HL-60/S4 (cell line): ENCODE measurements at regions not wholly inside any gene's neighbourhood (a gene's known extent, or its start where the extent isn't known, plus 50 kb on each side); places are given as distances from the start of the nearest gene placed in this dataset.
"Not testable (repeated sequence)": the region's sequence is repeated elsewhere in the genome, so short reads cannot be mapped to it uniquely, and the experiment has no call there.

Experiments
- in situ Hi-C: fragments of 300-500 bp; cut with MboI; formaldehyde crosslinking; loops from 2 replicates; pipeline ENCODE4 v1.14.3; 2022; ENCODE audit warnings: low sequenced_read_pairs

DNA sequence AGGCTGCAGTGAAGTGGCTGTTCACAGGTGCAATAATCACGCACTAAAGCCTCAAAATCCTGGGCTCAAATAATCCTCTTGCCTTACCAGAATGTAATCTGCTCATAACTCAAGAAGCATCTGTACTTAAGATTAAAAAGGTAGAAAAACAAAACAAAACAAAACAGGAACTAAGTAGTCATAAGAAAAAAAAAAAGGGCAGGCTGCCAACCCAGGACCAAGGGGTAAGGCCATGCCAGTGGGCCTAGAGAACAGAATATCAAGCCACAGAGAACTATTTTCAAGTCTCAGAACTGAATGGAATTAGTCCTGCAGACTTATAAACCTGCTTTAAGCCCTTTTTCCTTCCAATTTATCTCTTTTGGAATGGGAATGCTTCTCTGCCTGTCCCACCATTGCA, 64.8 kb upstream of the TBC1D3K start:
- in situ Hi-C loops: no loop called here

- in situ Hi-C loops: not testable (repeated sequence)
Observed at GRCh38 chr17:37858391-37858790, 65.8 kb upstream of the TBC1D3K start.

GRCh38 chr17:37856245-37856644, 68.0 kb upstream of the TBC1D3K start:
- in situ Hi-C loops: no loop called here

- in situ Hi-C loops: loop anchor here (10.0 to 25.0 kb wide), 2 partner anchors 155 to 212 kb away; partner anchors contain the start of gene DDX52
Observed at GRCh38 chr17:37849617-37849972, 74.6 kb upstream of the TBC1D3K start.

GRCh38 chr17:37848690-37849616, 75.3 kb upstream of the TBC1D3K start:
- in situ Hi-C loops: loop anchor here (10.0 to 25.0 kb wide), 2 partner anchors 154 to 212 kb away; partner anchors contain the start of gene DDX52

- in situ Hi-C loops: loop anchor here (10.0 to 25.0 kb wide), 2 partner anchors 153 to 211 kb away; partner anchors contain the start of gene DDX52
Observed at GRCh38 chr17:37847811-37848331, 76.3 kb upstream of the TBC1D3K start.

GRCh38 chr17:37847102-37847501, 77.1 kb upstream of the TBC1D3K start:
- in situ Hi-C loops: loop anchor here (10.0 to 25.0 kb wide), 2 partner anchors 152 to 210 kb away; partner anchors contain the start of gene DDX52

DNA sequence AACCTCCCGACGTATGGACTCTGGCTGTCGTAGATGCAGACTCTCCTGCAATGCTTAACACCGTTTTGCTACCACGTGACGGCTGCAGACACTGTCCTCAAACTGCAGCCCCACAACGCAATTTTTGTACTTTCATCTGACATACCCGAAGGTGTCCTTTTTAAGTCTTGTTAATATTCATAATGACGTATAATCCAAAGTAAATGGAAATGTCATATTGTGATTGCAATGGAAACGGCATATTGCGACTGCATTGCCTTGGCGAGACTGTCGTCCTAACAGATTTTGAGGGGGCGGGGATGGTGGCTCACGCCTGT, 79.3 kb upstream of the TBC1D3K start:
- in situ Hi-C loops: loop anchor here (10.0 to 25.0 kb wide), 2 partner anchors 150 to 208 kb away; partner anchors contain the start of gene DDX52

GRCh38 chr17:37844158-37844976, 79.8 kb upstream of the TBC1D3K start:
- in situ Hi-C loops: loop anchor here (10.0 to 25.0 kb wide), 2 partner anchors 150 to 207 kb away; partner anchors contain the start of gene DDX52

DNA sequence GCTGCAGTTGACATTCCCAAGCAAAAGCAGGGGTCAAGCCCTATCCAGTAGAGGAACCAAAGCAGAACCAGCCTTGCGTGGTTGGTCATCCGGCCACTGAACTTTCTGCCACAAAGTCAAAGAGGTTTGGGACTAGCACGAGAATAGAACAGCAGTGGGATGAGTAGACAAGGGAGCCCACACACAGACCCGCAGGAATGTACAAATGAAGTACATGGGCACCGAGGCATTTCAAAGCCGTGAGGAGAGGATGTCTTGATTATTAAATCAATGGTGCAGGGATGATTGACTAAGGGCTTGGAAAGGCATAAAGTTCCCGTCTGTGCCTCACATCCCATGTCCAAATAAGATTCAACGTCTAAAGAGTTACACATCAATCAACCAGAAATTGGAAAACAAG, 81.8 kb upstream of the TBC1D3K start:
- in situ Hi-C loops: loop anchor here (10.0 to 25.0 kb wide), 2 partner anchors 148 to 205 kb away; partner anchors contain the start of gene DDX52

DNA sequence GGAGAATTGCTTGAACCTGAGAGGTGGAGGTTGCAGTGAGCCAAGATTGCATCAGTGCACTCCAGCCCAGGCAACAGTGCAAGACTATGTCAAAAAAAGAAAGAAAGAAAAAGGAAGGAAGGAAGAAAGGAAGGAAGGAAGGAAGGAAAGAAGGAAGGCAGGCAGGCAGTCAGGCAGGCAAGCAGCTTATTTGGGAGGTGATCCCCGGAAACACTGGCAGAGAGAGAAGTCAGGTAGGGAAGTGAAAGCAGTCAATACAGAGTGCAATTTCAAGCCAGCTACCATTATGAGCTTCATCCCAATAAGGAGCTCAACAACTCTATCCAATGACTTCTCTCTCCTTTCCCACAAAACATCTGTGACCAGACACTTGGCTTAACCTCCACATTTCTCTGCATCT, 83.0 kb upstream of the TBC1D3K start:
- in situ Hi-C loops: loop anchor here (10.0 to 25.0 kb wide), 2 partner anchors 146 to 204 kb away; partner anchors contain the start of gene DDX52

DNA sequence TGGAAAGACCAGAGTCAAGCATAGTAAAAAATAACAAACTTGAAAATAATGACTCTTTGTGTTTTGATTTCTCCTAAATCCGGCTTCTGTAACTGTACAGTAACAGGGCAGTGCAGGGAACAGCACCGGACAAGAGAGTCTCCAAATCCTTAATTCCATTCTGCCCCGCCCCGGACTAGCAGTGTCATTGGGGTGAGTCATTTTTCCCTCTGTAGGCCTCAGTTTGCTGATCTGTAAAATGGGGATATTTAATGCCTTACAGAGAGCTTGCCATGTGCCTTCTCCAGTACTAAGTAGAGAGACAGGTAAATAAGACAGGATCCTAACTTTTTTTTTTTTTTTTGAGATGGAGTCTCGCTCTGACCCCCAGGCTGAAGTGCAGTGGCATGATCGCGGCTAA, 83.6 kb upstream of the TBC1D3K start:
- in situ Hi-C loops: loop anchor here (10.0 to 25.0 kb wide), 2 partner anchors 146 to 203 kb away; partner anchors contain the start of gene DDX52

DNA sequence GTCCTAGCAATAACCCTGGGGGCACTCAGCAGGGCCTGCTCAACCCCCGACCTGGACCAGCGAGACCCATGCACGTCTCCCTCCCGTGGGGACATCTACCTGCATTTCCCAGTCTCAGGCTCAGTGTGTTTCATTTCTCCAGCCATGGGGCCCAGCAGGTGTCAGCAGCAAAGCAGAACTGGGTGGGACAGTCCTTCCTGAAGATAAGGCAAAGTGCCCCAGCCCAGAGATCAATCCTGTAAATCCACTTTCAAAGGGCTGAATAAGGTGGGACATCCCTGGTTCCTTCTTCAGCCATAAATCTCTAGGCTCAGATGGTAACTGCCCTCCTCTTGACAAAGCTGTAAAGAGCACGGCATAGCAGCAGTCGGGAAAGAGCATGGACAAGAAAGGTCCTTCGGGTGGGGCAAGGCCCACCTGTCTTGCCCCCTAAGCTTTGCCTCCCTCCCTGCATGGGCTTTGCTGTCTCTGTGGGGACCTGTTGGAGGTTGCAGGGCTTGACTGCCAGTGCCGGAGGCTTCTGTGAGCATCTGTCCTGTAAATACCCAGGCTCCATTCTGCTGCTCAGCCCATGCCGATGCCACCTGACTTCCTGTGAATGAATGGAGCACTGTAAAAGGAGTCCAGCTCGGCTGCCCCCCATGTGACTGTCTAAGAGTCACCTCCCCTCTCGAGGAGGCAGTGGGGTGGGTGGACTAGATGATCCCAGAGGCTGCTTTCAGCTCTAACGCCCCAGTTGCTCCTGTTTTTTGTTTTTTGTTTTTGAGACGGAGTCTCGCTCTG, 84.8 kb upstream of the TBC1D3K start:
- in situ Hi-C loops: loop anchor here (25.0 kb wide), 1 partner anchor 202 kb away; the partner anchor contains the start of gene DDX52

DNA sequence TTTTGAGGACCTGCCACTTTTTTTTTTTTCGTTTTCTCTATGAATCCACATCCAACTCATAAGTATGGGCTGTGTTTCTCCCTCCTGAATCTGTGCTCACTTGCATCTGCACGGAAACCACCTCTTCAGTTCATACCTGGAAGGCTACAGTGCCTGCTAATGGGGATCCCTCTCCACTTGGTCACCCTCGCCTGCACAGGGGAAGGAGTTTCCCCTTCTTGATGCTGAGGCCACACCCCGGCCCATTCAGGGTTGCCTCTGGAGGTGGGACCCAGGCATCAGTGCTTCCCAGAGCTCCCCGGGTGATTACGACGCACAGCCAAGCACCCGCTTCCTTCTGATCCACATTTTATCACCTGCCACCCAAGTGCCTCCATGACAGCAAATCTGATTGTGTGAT, 85.9 kb upstream of the TBC1D3K start:
- in situ Hi-C loops: loop anchor here (25.0 kb wide), 1 partner anchor 201 kb away; the partner anchor contains the start of gene DDX52

GRCh38 chr17:37836593-37836992, 87.6 kb upstream of the TBC1D3K start:
- in situ Hi-C loops: loop anchor here (25.0 kb wide), 1 partner anchor 199 kb away; the partner anchor contains the start of gene DDX52

- in situ Hi-C loops: loop anchor here (25.0 kb wide), 1 partner anchor 197 kb away; the partner anchor contains the start of gene DDX52
Observed at GRCh38 chr17:37834168-37834567, 89.3 kb upstream of the HNF1B start.

DNA sequence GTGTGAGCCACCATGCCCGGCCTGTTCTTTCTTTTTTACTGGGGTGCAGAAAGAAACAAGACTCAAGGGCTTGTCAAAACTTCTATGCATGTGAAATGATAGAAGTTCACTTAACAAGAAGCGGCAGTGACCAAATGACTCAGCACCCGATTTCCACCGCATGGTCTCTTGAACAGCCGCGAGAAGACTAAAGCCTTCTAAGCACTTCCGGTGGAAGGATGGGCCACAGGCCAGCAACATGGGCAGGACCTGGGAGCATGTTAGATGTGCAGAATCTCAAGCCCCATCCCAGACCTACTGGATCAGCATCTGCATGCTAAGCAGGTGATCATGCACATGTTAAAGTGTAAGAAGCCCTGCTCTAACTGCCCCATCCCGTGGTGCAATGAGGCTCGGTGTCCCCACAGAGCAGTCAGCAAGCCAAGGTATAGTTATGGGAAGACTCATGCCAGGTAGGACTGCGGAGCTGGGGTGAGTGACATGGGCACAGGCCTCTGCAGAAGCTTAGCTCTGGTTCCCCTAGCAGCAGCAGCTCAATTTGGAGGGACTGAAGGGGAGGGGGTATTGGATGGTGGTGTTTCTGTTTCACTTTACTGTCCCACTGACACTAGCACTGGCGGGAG, 88.5 kb upstream of the HNF1B start:
- in situ Hi-C loops: loop anchor here (25.0 kb wide), 1 partner anchor 196 kb away; the partner anchor contains the start of gene DDX52

GRCh38 chr17:37831986-37832385, 87.1 kb upstream of the HNF1B start:
- in situ Hi-C loops: loop anchor here (25.0 kb wide), 1 partner anchor 195 kb away; the partner anchor contains the start of gene DDX52

DNA sequence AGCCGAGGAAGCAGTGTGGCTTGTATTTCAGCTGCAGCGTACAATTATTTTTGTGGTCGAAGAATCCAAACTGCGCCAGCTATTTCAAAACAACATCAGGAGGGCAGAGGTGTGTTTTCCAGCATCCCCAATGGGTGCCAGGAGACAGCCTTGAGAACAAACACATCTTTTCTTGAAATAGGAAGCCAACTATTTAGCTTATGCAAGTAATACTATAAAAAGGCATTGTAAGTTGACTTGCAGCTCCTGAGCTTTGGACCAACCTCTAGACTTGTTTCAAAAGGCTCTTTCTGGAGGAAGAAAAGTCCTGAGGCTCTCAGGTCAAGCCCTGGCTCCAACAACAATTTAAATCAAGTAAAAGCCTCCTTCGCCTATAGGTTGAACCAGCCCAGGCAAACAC, 86.6 kb upstream of the HNF1B start:
- in situ Hi-C loops: loop anchor here (25.0 kb wide), 1 partner anchor 194 kb away; the partner anchor contains the start of gene DDX52
